ENCODE measurements at regions not wholly inside any gene's neighbourhood (a gene's known extent, or its start where the extent isn't known, plus 50 kb on each side); places are given as distances from the start of the nearest gene placed in this dataset.

- DNase-seq (ENCODE audit: low spot score), result no peak
- no peak for TF ChIP-seq CTCF (IDR thresholded peaks at IDR 0.05; ENCODE audit: extremely low read depth, missing control alignments)
Observed at GRCh38 chr18:75638223-75638775, 210.8 kb upstream of the SMIM21 start.

GRCh38 chr18:75635096-75635495, 207.6 kb upstream of the SMIM21 start:
- no peak for DNase-seq (ENCODE audit: low spot score)
- no peak for TF ChIP-seq CTCF (IDR thresholded peaks at IDR 0.05; ENCODE audit: extremely low read depth, missing control alignments)

- no peak for TF ChIP-seq CTCF (IDR thresholded peaks at IDR 0.05; ENCODE audit: extremely low read depth, missing control alignments)
- no peak for DNase-seq (ENCODE audit: low spot score)
Observed at GRCh38 chr18:75625966-75626365, 198.5 kb upstream of the SMIM21 start.

GRCh38 chr18:75624869-75625268, 197.4 kb upstream of the SMIM21 start:
- no peak for TF ChIP-seq CTCF (IDR thresholded peaks at IDR 0.05; ENCODE audit: extremely low read depth, missing control alignments)
- no peak for DNase-seq (ENCODE audit: low spot score)

GRCh38 chr18:75621818-75622217, 194.3 kb upstream of the SMIM21 start:
- no peak for DNase-seq (ENCODE audit: low spot score)
- TF ChIP-seq CTCF (IDR thresholded peaks at IDR 0.05; ENCODE audit: extremely low read depth, missing control alignments), result no peak

GRCh38 chr18:75618146-75618545, 190.6 kb upstream of the SMIM21 start:
- DNase-seq (ENCODE audit: low spot score), result no peak

GRCh38 chr18:75612456-75612855, 185.0 kb upstream of the SMIM21 start:
- TF ChIP-seq CTCF (IDR thresholded peaks at IDR 0.05; ENCODE audit: extremely low read depth, missing control alignments), result no peak
- no peak for DNase-seq (ENCODE audit: low spot score)

More at GRCh38 chr18:75618146-75618545, 190.6 kb upstream of the SMIM21 start:
- TF ChIP-seq CTCF (IDR thresholded peaks at IDR 0.05; ENCODE audit: extremely low read depth, missing control alignments), result no peak

Measured in GM20000 (cell line).